ENCODE measurements at regions not wholly inside any gene's neighbourhood (a gene's known extent, or its start where the extent isn't known, plus 50 kb on each side); places are given as distances from the start of the nearest gene placed in this dataset.

GRCh38 chr15:94026458-94027304, 204.7 kb upstream of the MCTP2 start:
- DNase-seq: no peak
- Histone ChIP-seq H4K20me1 (ENCODE audit: insufficient read depth) (no peaks in the 10 kb centered on the region), H3F3A (replicated peaks; ENCODE audit: insufficient read depth) (peaks cover 21% of the 10 kb centered on the region), H3K4me3 (ENCODE audit: low read depth in 2 of 2, low read length in 1 of 2) (no peak overlapping the region), H3K4me2 (peak overlapping the region; percentile 3; the same call in 1 of the 2 replicates), H3K9me3 (no peaks in the 10 kb centered on the region), H2AFZ (ENCODE audit: low read depth) (peak overlapping the region; percentile 65; the same call in 1 of the 2 replicates), H3K9me2 (no peaks in the 10 kb centered on the region), H3K4me1 (ENCODE audit: control insufficient read depth in 1 of 2, insufficient read depth in 2 of 2, low read depth in 1 of 2, low read length in 1 of 2) (peaks cover 8 to 29% of the 10 kb centered on the region in 2 experiments; a peak in 3 of 4 replicates), H3K9ac (peak overlapping the region; percentile 29; the same call in 1 of the 2 replicates), H3K27me3 (ENCODE audit: insufficient read depth) (no peaks in the 10 kb centered on the region), H3K27ac (ENCODE audit: low read depth in 2 of 2, low read length in 1 of 2) (peak overlapping the region in 1 of 2 experiments; percentile 75; a peak in 2 of 4 replicates), H3K36me3 (replicated peaks in 1 of 2; ENCODE audit: control insufficient read depth in 1 of 2, insufficient read depth in 2 of 2, low read length in 1 of 2) (no peaks in the 10 kb centered on the region), H3K79me2 (ENCODE audit: insufficient read depth) (no peaks in the 10 kb centered on the region)
- WGBS (ENCODE audit: low lambda C conversion rate): 7% methylated on average over 2 of the region's 2 CpGs
- CTCF ChIA-PET: interaction anchor here (0.9 kb wide), 1 partner anchor 939 kb away, joined by 3 read pairs; no protein-coding TSS in a partner anchor
- POLR2A ChIA-PET: interaction anchor here (0.5 kb wide), 1 partner anchor 17 kb away, joined by 3 read pairs; no protein-coding TSS in a partner anchor
- TF ChIP-seq ZBTB33 (IDR thresholded peaks at IDR 0.05; ENCODE audit: borderline replicate concordance, low read depth) (peak; percentile 69; the same call in 1 of the 2 replicates), TCF12 (IDR thresholded peaks at IDR 0.05) (peak; percentile 90), MAX (IDR thresholded peaks at IDR 0.05; ENCODE audit: low read depth) (peak; percentile 13; the same call in 1 of the 2 replicates), REST (IDR thresholded peaks at IDR 0.05; ENCODE audit: low read depth, low read length) (peak; percentile 65), MEF2A (IDR thresholded peaks at IDR 0.05; ENCODE audit: borderline replicate concordance, low read depth) (peak; percentile 77; the same call in 1 of the 2 replicates), RXRA (IDR thresholded peaks at IDR 0.05; ENCODE audit: borderline replicate concordance, low read depth) (peak; percentile 75), RAD21 (IDR thresholded peaks at IDR 0.05; ENCODE audit: low read length) (no peak), TAF1 (IDR thresholded peaks at IDR 0.05; ENCODE audit: borderline replicate concordance, low read depth, low read length) (no peak), CHD2 (IDR thresholded peaks at IDR 0.05; ENCODE audit: low read length, partially characterized antibody) (no peak), FOXM1 (IDR thresholded peaks at IDR 0.05; ENCODE audit: low read depth) (peak; percentile 79; the same call in 1 of the 2 replicates), POLR2AphosphoS5 (IDR thresholded peaks at IDR 0.05; ENCODE audit: low read depth, low read length) (peak; percentile 41; the same call in 1 of the 2 replicates), TEAD4 (IDR thresholded peaks at IDR 0.05; ENCODE audit: borderline replicate concordance, insufficient read depth) (peak; percentile 79), EP300 (IDR thresholded peaks at IDR 0.05; ENCODE audit: borderline replicate concordance in 1 of 2, low read depth in 1 of 2, low read length in 1 of 2) (peak in 1 of 2 experiments; percentile 93; a peak in 2 of 4 replicates), FOSL2 (IDR thresholded peaks at IDR 0.05; ENCODE audit: borderline replicate concordance, low read depth) (peak; percentile 87), YY1 (IDR thresholded peaks at IDR 0.05; ENCODE audit: low read depth) (peak; percentile 67; the same call in 1 of the 2 replicates), PBX3 (IDR thresholded peaks at IDR 0.05) (peak; percentile 80), NFIC (IDR thresholded peaks at IDR 0.05; ENCODE audit: borderline replicate concordance) (peak; percentile 86), GABPA (IDR thresholded peaks at IDR 0.05; ENCODE audit: low read depth) (no peak), SIN3A (IDR thresholded peaks at IDR 0.05; ENCODE audit: borderline replicate concordance, low read depth, low read length) (peak; percentile 16; the same call in 1 of the 2 replicates), FOXJ3 (CRISPR knock-in tag; IDR thresholded peaks at IDR 0.05) (no peak), SMC3 (IDR thresholded peaks at IDR 0.05; ENCODE audit: low read depth, low read length) (no peak), RCOR1 (IDR thresholded peaks at IDR 0.05; ENCODE audit: low read length) (no peak), CTCF (IDR thresholded peaks at IDR 0.05) (no peak), NRF1 (IDR thresholded peaks at IDR 0.05; ENCODE audit: low read depth, low read length) (no peak)

All from SK-N-SH (cell line).